ENCODE measurements at regions not wholly inside any gene's neighbourhood (a gene's known extent, or its start where the extent isn't known, plus 50 kb on each side); places are given as distances from the start of the nearest gene placed in this dataset.

- H3K27me3 ChIP-seq (replicated peaks; ENCODE audit: insufficient read depth) = 0 out of 2 replicates have a peak, but pooled peaks cover 3% of the 10 kb centered on the region
- H4K20me1 ChIP-seq (ENCODE audit: insufficient read depth) = no peaks in the 10 kb centered on the region
- H3F3A ChIP-seq (ENCODE audit: insufficient read depth) = no peaks in the 10 kb centered on the region
- TF ChIP-seq EZH2phosphoT487 (IDR thresholded peaks at IDR 0.05; ENCODE audit: insufficient read depth, low read depth) (no peak), EZH2 (IDR thresholded peaks at IDR 0.05; ENCODE audit: insufficient read depth, poor library complexity, severe bottlenecking) (no peak)
- no peaks in the 10 kb centered on the region; the same call in 1 of the 2 replicates for H3K9me2 ChIP-seq (ENCODE audit: insufficient read depth)
- H3K36me3 ChIP-seq (ENCODE audit: low read depth) = no peaks in the 10 kb centered on the region
- H3K9me3 ChIP-seq (ENCODE audit: low read depth) = no peaks in the 10 kb centered on the region
- H3K9ac ChIP-seq = no peak overlapping the region
- H3K4me1 ChIP-seq (ENCODE audit: insufficient read depth) = 0 out of 2 replicates have a peak, but pooled peaks cover 3% of the 10 kb centered on the region
- H2AFZ ChIP-seq = no peak overlapping the region
- DNase-seq = no peak
- H3K4me3 ChIP-seq = no peak overlapping the region
- H3K4me2 ChIP-seq (ENCODE audit: unreplicated experiment) = no peak overlapping the region
- WGBS, 2 experiments (ENCODE audit: low coverage in 1 of 2, low lambda C conversion rate in 2 of 2, missing lambda C conversion rate in 2 of 2) = 83 to 86% methylated on average over 2 of the region's 2 CpGs
- in situ Hi-C loops (cut with MboI) = no loop called here
- H3K27ac ChIP-seq = no peak overlapping the region
- no peaks in the 10 kb centered on the region for H3K79me2 ChIP-seq (ENCODE audit: insufficient read depth)
Measured at GRCh38 chr1:222290866-222291265, 257.0 kb downstream of the HHIPL2 start.

GRCh38 chr1:222288053-222288452 lies 259.9 kb downstream of the HHIPL2 start:
- WGBS, 2 experiments (ENCODE audit: low coverage in 1 of 2, low lambda C conversion rate in 2 of 2, missing lambda C conversion rate in 2 of 2) = 27 to 32% methylated on average over 5 of the region's 5 CpGs

GRCh38 chr1:222286011-222286410 lies 261.9 kb downstream of the HHIPL2 start:
- Histone ChIP-seq H3K27ac (no peak overlapping the region), H3K9me3 (ENCODE audit: low read depth) (no peaks in the 10 kb centered on the region), H3K79me2 (ENCODE audit: insufficient read depth) (no peaks in the 10 kb centered on the region), H3K36me3 (ENCODE audit: low read depth) (no peaks in the 10 kb centered on the region), H4K20me1 (ENCODE audit: insufficient read depth) (no peaks in the 10 kb centered on the region), H3K9me2 (ENCODE audit: insufficient read depth) (no peaks in the 10 kb centered on the region; the same call in 1 of the 2 replicates), H3F3A (ENCODE audit: insufficient read depth) (no peaks in the 10 kb centered on the region; the same call in 1 of the 2 replicates), H3K4me3 (no peak overlapping the region), H3K9ac (no peak overlapping the region), H3K27me3 (replicated peaks; ENCODE audit: insufficient read depth) (no peaks in the 10 kb centered on the region), H3K4me2 (ENCODE audit: unreplicated experiment) (no peak overlapping the region), H3K4me1 (ENCODE audit: insufficient read depth) (peaks cover 10% of the 10 kb centered on the region; the same call in 1 of the 2 replicates), H2AFZ (no peak overlapping the region)
- no peak for TF ChIP-seq EZH2phosphoT487 (IDR thresholded peaks at IDR 0.05; ENCODE audit: insufficient read depth, low read depth)
- TF ChIP-seq EZH2 (IDR thresholded peaks at IDR 0.05; ENCODE audit: insufficient read depth, poor library complexity, severe bottlenecking) = no peak
- no peak for DNase-seq
- in situ Hi-C loops (cut with MboI) = no loop called here
- 76 to 84% methylated on average over 3 of the region's 3 CpGs for WGBS, 2 experiments (ENCODE audit: low coverage in 1 of 2, low lambda C conversion rate in 2 of 2, missing lambda C conversion rate in 2 of 2)

More at GRCh38 chr1:222288053-222288452, 259.9 kb downstream of the HHIPL2 start:
- H3K79me2 ChIP-seq (ENCODE audit: insufficient read depth) = no peaks in the 10 kb centered on the region
- no peak overlapping the region for H3K27ac ChIP-seq
- H4K20me1 ChIP-seq (ENCODE audit: insufficient read depth) = no peaks in the 10 kb centered on the region
- H3K9me3 ChIP-seq (ENCODE audit: low read depth) = no peaks in the 10 kb centered on the region
- TF ChIP-seq EZH2phosphoT487 (IDR thresholded peaks at IDR 0.05; ENCODE audit: insufficient read depth, low read depth) (no peak), EZH2 (IDR thresholded peaks at IDR 0.05; ENCODE audit: insufficient read depth, poor library complexity, severe bottlenecking) (no peak)
- H3K9ac ChIP-seq = no peak overlapping the region
- no peaks in the 10 kb centered on the region; the same call in 1 of the 2 replicates for H3K9me2 ChIP-seq (ENCODE audit: insufficient read depth)
- DNase-seq = peak; percentile 67
- in situ Hi-C loops (cut with MboI) = no loop called here
- peaks cover 10% of the 10 kb centered on the region; the same call in 1 of the 2 replicates for H3K4me1 ChIP-seq (ENCODE audit: insufficient read depth)
- H3K36me3 ChIP-seq (ENCODE audit: low read depth) = no peaks in the 10 kb centered on the region
- H3K4me3 ChIP-seq = no peak overlapping the region
- no peak overlapping the region for H3K4me2 ChIP-seq (ENCODE audit: unreplicated experiment)
- 0 out of 2 replicates have a peak, but pooled peaks cover 2% of the 10 kb centered on the region for H3K27me3 ChIP-seq (replicated peaks; ENCODE audit: insufficient read depth)
- H2AFZ ChIP-seq = no peak overlapping the region
- no peaks in the 10 kb centered on the region; the same call in 1 of the 2 replicates for H3F3A ChIP-seq (ENCODE audit: insufficient read depth)

GRCh38 chr1:222285526-222285925 lies 262.4 kb downstream of the HHIPL2 start:
- no peaks in the 10 kb centered on the region for H3K9me3 ChIP-seq (ENCODE audit: low read depth)
- no peaks in the 10 kb centered on the region; the same call in 1 of the 2 replicates for H3K9me2 ChIP-seq (ENCODE audit: insufficient read depth)
- no peak for TF ChIP-seq EZH2phosphoT487 (IDR thresholded peaks at IDR 0.05; ENCODE audit: insufficient read depth, low read depth)
- no peak for TF ChIP-seq EZH2 (IDR thresholded peaks at IDR 0.05; ENCODE audit: insufficient read depth, poor library complexity, severe bottlenecking)
- in situ Hi-C loops (cut with MboI) = no loop called here
- H3K27ac ChIP-seq = no peak overlapping the region
- peaks cover 10% of the 10 kb centered on the region; the same call in 1 of the 2 replicates for H3K4me1 ChIP-seq (ENCODE audit: insufficient read depth)
- no peaks in the 10 kb centered on the region for H3K36me3 ChIP-seq (ENCODE audit: low read depth)
- H2AFZ ChIP-seq = no peak overlapping the region
- DNase-seq = no peak
- 65 to 74% methylated on average over 1 of the region's 1 CpG for WGBS, 2 experiments (ENCODE audit: low coverage in 1 of 2, low lambda C conversion rate in 2 of 2, missing lambda C conversion rate in 2 of 2)
- no peaks in the 10 kb centered on the region; the same call in 1 of the 2 replicates for H3F3A ChIP-seq (ENCODE audit: insufficient read depth)
- H3K79me2 ChIP-seq (ENCODE audit: insufficient read depth) = no peaks in the 10 kb centered on the region
- H4K20me1 ChIP-seq (ENCODE audit: insufficient read depth) = no peaks in the 10 kb centered on the region
- H3K27me3 ChIP-seq (replicated peaks; ENCODE audit: insufficient read depth) = no peaks in the 10 kb centered on the region
- H3K9ac ChIP-seq = no peak overlapping the region
- no peak overlapping the region for H3K4me2 ChIP-seq (ENCODE audit: unreplicated experiment)
- H3K4me3 ChIP-seq = no peak overlapping the region

All from GM23248 (cell line).